NT2/D1 (cell line): ENCODE measurements at regions not wholly inside any gene's neighbourhood (a gene's known extent, or its start where the extent isn't known, plus 50 kb on each side); places are given as distances from the start of the nearest gene placed in this dataset.

Experiments
- YY1 ChIP-seq: IDR thresholded peaks from 2 replicates; pipeline ENCODE4 v1.6.1; 2011; ENCODE audit not compliant: insufficient read length, insufficient read depth
- ZNF274 ChIP-seq: IDR thresholded peaks from 2 replicates; pipeline ENCODE4 v1.6.1; 2011; ENCODE audit warnings: mild to moderate bottlenecking, low read depth, low read length

- TF ChIP-seq ZNF274 (no peak), YY1 (no peak)
Measured at GRCh38 chr16:22653876-22654275, 143.2 kb downstream of the NPIPB5 start.
